ENCODE measurements at regions not wholly inside any gene's neighbourhood (a gene's known extent, or its start where the extent isn't known, plus 50 kb on each side); places are given as distances from the start of the nearest gene placed in this dataset.

DNA sequence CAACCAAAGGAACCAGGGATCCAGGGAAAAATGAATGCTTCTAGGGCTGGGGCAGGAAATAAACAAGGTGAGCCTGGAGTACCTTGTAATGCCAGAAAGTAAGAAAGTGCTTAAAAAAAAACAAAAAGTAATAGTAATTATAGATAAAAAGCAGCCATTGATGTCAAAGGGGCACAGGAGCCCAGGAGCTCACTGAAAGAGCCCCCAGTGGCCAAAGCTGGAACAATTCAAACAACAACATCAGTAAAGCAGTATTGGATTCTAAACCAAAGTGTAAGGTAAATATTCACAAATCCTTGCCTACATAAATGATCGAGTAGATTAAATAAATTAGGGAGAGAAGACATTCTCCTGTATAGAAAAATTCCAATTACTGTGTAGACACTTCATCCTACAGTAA is 114.3 kb upstream of the ARL4C start:
- DNase-seq (ENCODE audit: low read depth), result no peak
- TF ChIP-seq, protein P1, sequence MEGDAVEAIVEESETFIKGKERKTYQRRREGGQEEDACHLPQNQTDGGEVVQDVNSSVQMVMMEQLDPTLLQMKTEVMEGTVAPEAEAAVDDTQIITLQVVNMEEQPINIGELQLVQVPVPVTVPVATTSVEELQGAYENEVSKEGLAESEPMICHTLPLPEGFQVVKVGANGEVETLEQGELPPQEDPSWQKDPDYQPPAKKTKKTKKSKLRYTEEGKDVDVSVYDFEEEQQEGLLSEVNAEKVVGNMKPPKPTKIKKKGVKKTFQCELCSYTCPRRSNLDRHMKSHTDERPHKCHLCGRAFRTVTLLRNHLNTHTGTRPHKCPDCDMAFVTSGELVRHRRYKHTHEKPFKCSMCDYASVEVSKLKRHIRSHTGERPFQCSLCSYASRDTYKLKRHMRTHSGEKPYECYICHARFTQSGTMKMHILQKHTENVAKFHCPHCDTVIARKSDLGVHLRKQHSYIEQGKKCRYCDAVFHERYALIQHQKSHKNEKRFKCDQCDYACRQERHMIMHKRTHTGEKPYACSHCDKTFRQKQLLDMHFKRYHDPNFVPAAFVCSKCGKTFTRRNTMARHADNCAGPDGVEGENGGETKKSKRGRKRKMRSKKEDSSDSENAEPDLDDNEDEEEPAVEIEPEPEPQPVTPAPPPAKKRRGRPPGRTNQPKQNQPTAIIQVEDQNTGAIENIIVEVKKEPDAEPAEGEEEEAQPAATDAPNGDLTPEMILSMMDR (conservative IDR thresholded peaks at IDR 0.05; ENCODE audit: low read length), result peak; percentile 39; the same call in 1 of the 2 replicates
- no peak overlapping the region for H3K4me3 ChIP-seq (ENCODE audit: low read length)

DNA sequence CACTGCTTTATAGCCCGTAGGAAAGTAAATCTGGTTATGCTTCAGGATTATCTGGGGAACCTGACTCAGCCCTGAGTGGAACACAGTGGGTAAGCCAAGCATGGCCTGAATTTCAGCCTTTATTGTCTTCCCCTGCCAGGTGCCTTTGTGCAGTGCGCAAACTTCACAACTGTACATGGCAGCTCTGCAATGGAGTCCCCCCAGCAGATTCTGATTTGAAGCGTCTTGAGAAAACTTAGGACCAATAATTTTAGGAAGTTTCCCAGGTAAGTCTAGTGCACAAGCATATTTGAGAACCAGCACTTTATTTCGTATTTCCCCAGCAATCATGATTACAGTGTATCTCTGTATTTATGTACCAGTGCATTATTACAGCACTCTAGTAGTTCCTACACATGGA is 112.1 kb upstream of the ARL4C start:
- DNase-seq (ENCODE audit: low read depth), result no peak
- no peak overlapping the region for H3K4me3 ChIP-seq (ENCODE audit: low read length)
- TF ChIP-seq, protein P1 (conservative IDR thresholded peaks at IDR 0.05; ENCODE audit: low read length), result no peak

DNA sequence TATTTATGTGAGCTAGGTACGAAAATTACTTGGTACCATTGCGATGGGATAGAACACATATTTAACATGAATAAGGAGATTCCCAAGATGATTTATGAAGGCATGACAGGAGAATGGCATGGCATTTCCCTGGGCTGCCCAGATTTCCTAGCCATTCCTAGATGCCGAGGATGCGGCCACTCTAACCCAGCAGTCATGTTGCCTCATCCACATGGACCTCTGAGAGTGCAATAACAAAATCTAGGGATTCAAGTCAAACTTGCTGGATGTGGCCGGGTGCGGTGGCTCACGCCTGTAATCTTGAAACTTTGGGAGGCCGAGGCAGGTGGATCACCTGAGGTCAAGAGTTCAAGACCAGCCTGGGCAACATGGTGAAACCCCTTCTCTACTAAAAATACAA is 110.8 kb upstream of the ARL4C start:
- TF ChIP-seq, protein P1 (conservative IDR thresholded peaks at IDR 0.05; ENCODE audit: low read length), result no peak
- no peak overlapping the region for H3K4me3 ChIP-seq (ENCODE audit: low read length)
- no peak for DNase-seq (ENCODE audit: low read depth)

GRCh38 chr2:234606896-234607295 is 110.0 kb upstream of the ARL4C start:
- peak; percentile 53 for DNase-seq (ENCODE audit: low read depth)
- TF ChIP-seq, protein P1 (conservative IDR thresholded peaks at IDR 0.05; ENCODE audit: low read length), result no peak
- H3K4me3 ChIP-seq (ENCODE audit: low read length), result no peak overlapping the region

- no peak overlapping the region for H3K4me3 ChIP-seq (ENCODE audit: low read length)
- TF ChIP-seq, protein P1 (conservative IDR thresholded peaks at IDR 0.05; ENCODE audit: low read length), result no peak
- DNase-seq (ENCODE audit: low read depth), result no peak
Measured at GRCh38 chr2:234603619-234604018, 106.7 kb upstream of the ARL4C start.

DNA sequence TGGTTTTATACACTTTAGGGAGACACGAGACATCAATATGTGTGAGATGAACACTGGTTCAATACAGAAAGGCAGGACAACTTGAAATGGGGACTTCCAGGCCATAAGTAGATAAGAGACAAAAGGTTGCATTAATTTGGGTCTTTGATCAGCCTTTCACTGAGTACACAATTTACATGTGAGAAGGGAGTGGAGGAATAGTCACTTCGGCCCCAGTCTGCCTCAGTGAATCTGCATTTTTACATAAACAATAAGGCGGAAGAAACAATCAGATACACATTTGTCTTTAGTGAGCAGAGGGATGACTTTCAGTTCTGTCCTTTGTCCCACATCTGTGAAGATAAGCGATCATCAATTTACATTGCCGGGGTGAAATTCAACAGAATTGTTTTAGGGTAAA is 104.3 kb upstream of the ARL4C start:
- no peak for DNase-seq (ENCODE audit: low read depth)
- TF ChIP-seq, protein P1 (conservative IDR thresholded peaks at IDR 0.05; ENCODE audit: low read length), result no peak

DNA sequence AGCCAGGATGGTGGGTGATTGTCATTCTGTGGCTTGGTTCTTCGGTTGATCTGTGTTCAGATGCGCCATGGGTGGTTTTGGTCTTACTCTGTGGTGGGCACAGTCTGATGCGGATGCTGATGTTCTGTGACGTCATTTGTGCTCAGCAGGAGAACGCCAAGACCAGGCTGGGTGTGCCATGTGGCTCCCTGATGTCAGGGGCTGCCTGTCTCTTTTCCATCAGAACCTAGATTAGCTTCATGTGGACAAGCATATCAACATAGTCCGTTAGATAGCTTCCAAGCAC is 100.6 kb upstream of the ARL4C start:
- H3K4me3 ChIP-seq (ENCODE audit: low read length), result no peak overlapping the region
- no peak for DNase-seq (ENCODE audit: low read depth)
- TF ChIP-seq, protein P1 (conservative IDR thresholded peaks at IDR 0.05; ENCODE audit: low read length), result no peak

More for the DNA sequence above, 104.3 kb upstream of the ARL4C start:
- H3K4me3 ChIP-seq (ENCODE audit: low read length), result no peak overlapping the region
